IMR-90 (cell line): ENCODE measurements at regions not wholly inside any gene's neighbourhood (a gene's known extent, or its start where the extent isn't known, plus 50 kb on each side); places are given as distances from the start of the nearest gene placed in this dataset.

Experiments used
- ATAC-seq: fragments of 200-7000 bp; cut with Tn5 transposase; 2 replicates; pipeline ENCODE4 v1.9.1; 2020; ENCODE audit warnings: low read depth, mild to moderate bottlenecking, moderate library complexity
- BruUV-seq: library from RNA; stranded (reverse); fragments of 400-500 nt; replicated peaks from 2 replicates; lab custom pipeline; 2021; lab: Mats Ljungman, UMichigan
- CTCF ChIA-PET: fragments of 300-600 bp; formaldehyde crosslinking; extraction: SDS; loops from one replicate; lab custom pipeline; 2021; ENCODE audit warnings: antibody characterized with exemption; lab: Yijun Ruan, JAX
- POLR2A ChIA-PET: fragments of 300-600 bp; sonication (Branson Sonifier 250); formaldehyde crosslinking; loops from one replicate; lab custom pipeline; 2022; ENCODE audit warnings: antibody characterized with exemption; ENCODE audit not compliant: unreplicated experiment; lab: Charles Lee
- DNase-seq: peaks from one replicate; pipeline ENCODE4 v3.0.0; 2013
- H2AFZ ChIP-seq: replicated peaks from 2 replicates; pipeline ENCODE3; 2013; ENCODE audit warnings: low read length, mild to moderate bottlenecking; ENCODE audit not compliant: poor library complexity
- H2AK5ac ChIP-seq: 2 replicates; pipeline ENCODE4 v1.6.1; 2013; ENCODE audit warnings: low read depth, low read length, inconsistent platforms
- H2AK9ac ChIP-seq: replicated peaks from 2 replicates; pipeline ENCODE3; 2013; ENCODE audit warnings: mild to moderate bottlenecking, low read depth, low read length, moderate library complexity; ENCODE audit not compliant: poor library complexity
- H2BK120ac ChIP-seq: 2 replicates; pipeline ENCODE4 v1.6.1; 2013; ENCODE audit warnings: low read depth, low read length, inconsistent platforms
- H2BK15ac ChIP-seq: 3 replicates; pipeline ENCODE4 v1.6.1; 2013; ENCODE audit warnings: low read depth, low read length, inconsistent platforms
- H2BK20ac ChIP-seq: 2 replicates; pipeline ENCODE4 v1.6.1; 2013; ENCODE audit warnings: low read depth, mild to moderate bottlenecking, inconsistent platforms, low read length, moderate library complexity
- H2BK5ac ChIP-seq: 2 replicates; pipeline ENCODE4 v1.6.1; 2013; ENCODE audit warnings: mild to moderate bottlenecking, low read depth, low read length, inconsistent platforms; ENCODE audit not compliant: poor library complexity, severe bottlenecking
- H3K14ac ChIP-seq: replicated peaks from 2 replicates; pipeline ENCODE4 v1.6.1; 2013; ENCODE audit warnings: low read depth, low read length, inconsistent platforms
- H3K18ac ChIP-seq: 2 replicates; pipeline ENCODE4 v1.6.1; 2013; ENCODE audit warnings: low read depth, low read length, control low read depth
- H3K23ac ChIP-seq: 2 replicates; pipeline ENCODE4 v1.6.1; 2013; ENCODE audit warnings: low read depth, low read length, inconsistent platforms
- H3K27ac ChIP-seq: 2 replicates; pipeline ENCODE4 v1.5.1; 2013; ENCODE audit warnings: mild to moderate bottlenecking, control low read depth, low read length; ENCODE audit not compliant: insufficient read depth
- H3K27me3 ChIP-seq: 2 replicates; pipeline ENCODE4 v1.6.1; 2013; ENCODE audit warnings: low read length; ENCODE audit not compliant: control insufficient read depth, insufficient read depth
- H3K36me3 ChIP-seq: 2 replicates; pipeline ENCODE4 v1.6.1; 2013; ENCODE audit warnings: low read length, mixed read lengths; ENCODE audit not compliant: control insufficient read depth, insufficient read depth
- H3K4ac ChIP-seq: 2 replicates; pipeline ENCODE4 v1.6.1; 2013; ENCODE audit warnings: low read depth, low read length, inconsistent platforms
- H3K4me1 ChIP-seq: 2 replicates; pipeline ENCODE4 v1.6.1; 2013; ENCODE audit warnings: low read length, mixed read lengths; ENCODE audit not compliant: control insufficient read depth, insufficient read depth
- H3K4me2 ChIP-seq: 2 replicates; pipeline ENCODE4 v1.6.1; 2013; ENCODE audit warnings: low read depth, mild to moderate bottlenecking, control low read depth, low read length, moderate library complexity
- H3K4me3 ChIP-seq: 2 replicates; pipeline ENCODE4 v1.5.1; 2013; ENCODE audit warnings: low read depth, mild to moderate bottlenecking, control low read depth, low read length, moderate library complexity; ENCODE audit not compliant: insufficient read depth
- H3K56ac ChIP-seq: 2 replicates; pipeline ENCODE4 v1.6.1; 2013; ENCODE audit warnings: low read length, inconsistent platforms; ENCODE audit not compliant: insufficient read depth; ENCODE audit errors: extremely low read depth
- H3K79me1 ChIP-seq, 2 experiments: 2 replicates each; pipeline ENCODE4 v1.6.1; 2013; ENCODE audit warnings: low read length in 2 of 2, inconsistent platforms in 1 of 2, low read depth in 1 of 2
- H3K9ac ChIP-seq: 2 replicates; pipeline ENCODE4 v1.6.1; 2013; ENCODE audit warnings: low read depth, low read length, control low read depth
- H3K9me1 ChIP-seq: 2 replicates; pipeline ENCODE4 v1.6.1; 2013; ENCODE audit warnings: low read length, inconsistent platforms; ENCODE audit not compliant: insufficient read depth
- H3K9me3 ChIP-seq: 2 replicates; pipeline ENCODE4 v1.6.1; 2013; ENCODE audit warnings: low read length; ENCODE audit not compliant: control insufficient read depth, insufficient read depth
- H4K20me1 ChIP-seq: 2 replicates; pipeline ENCODE4 v1.6.1; 2013; ENCODE audit warnings: low read length, inconsistent platforms; ENCODE audit not compliant: insufficient read depth
- H4K5ac ChIP-seq: 2 replicates; pipeline ENCODE4 v1.6.1; 2013; ENCODE audit warnings: mild to moderate bottlenecking, low read depth, low read length, control low read depth
- H4K8ac ChIP-seq, 2 experiments: 2 replicates each; pipeline ENCODE4 v1.6.1; 2013; ENCODE audit warnings: low read depth in 2 of 2, low read length in 2 of 2, control low read depth in 1 of 2, inconsistent platforms in 1 of 2
- H4K91ac ChIP-seq: 2 replicates; pipeline ENCODE4 v1.6.1; 2013; ENCODE audit warnings: low read depth, low read length, inconsistent platforms; ENCODE audit not compliant: insufficient read depth
- CEBPB ChIP-seq: IDR thresholded peaks from 2 replicates; pipeline ENCODE4 v1.6.1; 2012; ENCODE audit warnings: low read depth, low read length, improper control_type of control experiment
- CHD1 ChIP-seq: IDR thresholded peaks from 2 replicates; pipeline ENCODE4 v1.6.1; 2012; ENCODE audit warnings: low read depth, low read length, improper control_type of control experiment
- ELK1 ChIP-seq: fragments of 150-350 bp; IDR thresholded peaks from 2 replicates; pipeline ENCODE4 v1.6.1; 2016; ENCODE audit warnings: low read depth, mild to moderate bottlenecking, low read length, moderate library complexity, borderline replicate concordance
- FOS ChIP-seq: fragments of 150-350 bp; IDR thresholded peaks from 2 replicates; pipeline ENCODE4 v1.6.1; 2016; ENCODE audit warnings: low read depth, low read length
- MXI1 ChIP-seq: IDR thresholded peaks from 2 replicates; pipeline ENCODE4 v1.6.1; 2012; ENCODE audit warnings: low read depth, mild to moderate bottlenecking, low read length, moderate library complexity, borderline replicate concordance
- NFE2L2 ChIP-seq: fragments of 150-350 bp; IDR thresholded peaks from 2 replicates; pipeline ENCODE4 v1.6.1; 2016; ENCODE audit warnings: low read depth, mild to moderate bottlenecking, low read length
- POLR2A ChIP-seq: IDR thresholded peaks from 2 replicates; pipeline ENCODE4 v1.6.1; 2012; ENCODE audit warnings: mild to moderate bottlenecking, low read depth, low read length
- RAD21 ChIP-seq: IDR thresholded peaks from 2 replicates; pipeline ENCODE4 v1.6.1; 2012; ENCODE audit warnings: low read length, improper control_type of control experiment
- WGBS, 2 experiments: methylation state at CpG; one replicate each; pipeline versions ENCODE4 v1.1.5 to v1.1.7; 2013; ENCODE audit warnings: missing lambda C conversion rate in 2 of 2; ENCODE audit not compliant: insufficient read length in 1 of 2; ENCODE audit errors: extremely low coverage in 2 of 2; 5-methylcytosine and 5-hydroxymethylcytosine counted together
- dilution Hi-C: fragments of 300-500 bp; cut with HindIII; formaldehyde crosslinking; loops from one replicate; pipeline ENCODE4 v1.14.3; 2018; ENCODE audit warnings: low sequenced_read_pairs; ENCODE audit not compliant: unreplicated experiment
- in situ Hi-C: fragments of 300-500 bp; cut with MboI; formaldehyde crosslinking; loops from 3 replicates; pipeline ENCODE4 v1.14.3; 2019; ENCODE audit warnings: low sequenced_read_pairs, inconsistent platforms, mixed read lengths
- intact Hi-C: fragments of 100-400 bp; cut with micrococcal nuclease; formaldehyde crosslinking; loops from 2 replicates; pipeline ENCODE4 v1.10.0; 2022

- H3K9ac ChIP-seq, result no peak overlapping the region
- WGBS, 2 experiments, result no CpG with 5 or more reads among the region's 2 CpGs
- H3K9me3 ChIP-seq, result peaks cover 2% of the 10 kb centered on the region; the same call in 1 of the 2 replicates
- H3K56ac ChIP-seq, result no peak overlapping the region
- H3K27ac ChIP-seq, result no peak overlapping the region
- no peak overlapping the region for H2BK15ac ChIP-seq
- H2BK120ac ChIP-seq, result no peak overlapping the region
- no peak overlapping the region for H3K4me3 ChIP-seq
- no peaks in the 10 kb centered on the region for H4K20me1 ChIP-seq
- no peaks in the 10 kb centered on the region for H3K9me1 ChIP-seq
- no peak for ATAC-seq
- ChIA-PET POLR2A (no interaction called here), CTCF (no interaction called here)
- no peak for TF ChIP-seq NFE2L2
- TF ChIP-seq ELK1, result no peak
- no peak for TF ChIP-seq FOS
- TF ChIP-seq RAD21, result no peak
- no peak for TF ChIP-seq MXI1
- no peak for TF ChIP-seq POLR2A
- no peak for TF ChIP-seq CHD1
- no peak for TF ChIP-seq CEBPB
- H3K18ac ChIP-seq, result no peak overlapping the region
- no peaks in the 10 kb centered on the region for H3K36me3 ChIP-seq
- no peak overlapping the region for H4K5ac ChIP-seq
- H2AFZ ChIP-seq, result no peak overlapping the region
- no peak overlapping the region for H4K8ac ChIP-seq
- H4K91ac ChIP-seq, result no peak overlapping the region
- BruUV-seq, result no TSS peak
- H3K14ac ChIP-seq, result no peak overlapping the region
- H3K27me3 ChIP-seq, result no peaks in the 10 kb centered on the region
- H2BK5ac ChIP-seq, result no peak overlapping the region
- no peaks in the 10 kb centered on the region for H3K79me1 ChIP-seq
- no peaks in the 10 kb centered on the region for H3K4me1 ChIP-seq
- no peak for DNase-seq
- no peak overlapping the region for H3K23ac ChIP-seq
- H3K4ac ChIP-seq, result no peak overlapping the region
- intact Hi-C loops, result no loop called here
- H2AK9ac ChIP-seq, result no peak overlapping the region
- in situ Hi-C loops, result no loop called here
- H2BK20ac ChIP-seq, result no peak overlapping the region
- no peak overlapping the region for H2AK5ac ChIP-seq
- H3K4me2 ChIP-seq, result no peak overlapping the region
- dilution Hi-C loops, result no loop called here
These were observed 1440.7 kb upstream of the RAG2 start for GRCh38 chr11:38038777-38039176.
